Fibroblast of skin of back (primary cell): ENCODE measurements at regions not wholly inside any gene's neighbourhood (a gene's known extent, or its start where the extent isn't known, plus 50 kb on each side); places are given as distances from the start of the nearest gene placed in this dataset.
A peak's percentile ranks its signal among the peaks of the same experiment; 100 is the strongest.

ENCODE experiments used
- DNase-seq: peaks from one replicate; pipeline ENCODE4 v3.0.0-alpha.2; 2013

DNA sequence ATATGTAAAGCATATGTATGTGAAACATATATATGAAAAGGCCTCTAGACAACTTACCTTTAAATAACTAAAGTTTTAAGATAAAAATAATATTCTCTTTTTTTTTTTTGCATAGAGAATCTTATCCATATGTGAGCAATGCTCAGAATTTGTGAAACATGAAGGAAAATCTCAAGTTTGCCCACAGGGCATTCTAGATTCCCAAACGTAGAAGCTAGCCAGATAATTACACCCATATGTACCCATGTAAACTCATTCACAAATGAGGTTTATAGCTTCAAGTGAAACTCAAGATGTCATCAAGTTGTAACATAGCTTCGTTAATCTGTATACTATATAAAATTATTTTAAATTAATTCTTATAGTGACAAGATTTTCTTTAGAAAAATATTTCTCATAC, 537.3 kb upstream of the NR2F2 start:
- DNase-seq = peak; percentile 47

DNA sequence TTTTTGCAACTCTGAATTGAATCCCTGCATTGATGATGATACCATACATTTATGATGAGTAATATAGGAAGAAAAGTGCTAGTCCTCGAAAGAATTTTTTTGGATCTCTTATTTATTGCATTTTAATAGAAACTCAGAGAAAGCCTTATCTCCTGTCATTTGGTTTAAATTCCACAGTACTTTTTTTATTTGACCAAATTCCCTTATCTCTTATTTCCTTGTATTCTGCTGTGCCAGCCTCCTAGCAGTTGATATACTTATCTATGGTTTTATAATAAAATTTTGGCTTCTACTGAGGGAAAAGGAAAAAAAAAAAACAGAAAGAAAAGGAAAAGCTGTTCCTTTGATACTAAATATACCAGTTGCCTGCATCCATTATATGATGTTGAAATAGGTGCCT, 535.1 kb upstream of the NR2F2 start:
- DNase-seq = no peak

DNA sequence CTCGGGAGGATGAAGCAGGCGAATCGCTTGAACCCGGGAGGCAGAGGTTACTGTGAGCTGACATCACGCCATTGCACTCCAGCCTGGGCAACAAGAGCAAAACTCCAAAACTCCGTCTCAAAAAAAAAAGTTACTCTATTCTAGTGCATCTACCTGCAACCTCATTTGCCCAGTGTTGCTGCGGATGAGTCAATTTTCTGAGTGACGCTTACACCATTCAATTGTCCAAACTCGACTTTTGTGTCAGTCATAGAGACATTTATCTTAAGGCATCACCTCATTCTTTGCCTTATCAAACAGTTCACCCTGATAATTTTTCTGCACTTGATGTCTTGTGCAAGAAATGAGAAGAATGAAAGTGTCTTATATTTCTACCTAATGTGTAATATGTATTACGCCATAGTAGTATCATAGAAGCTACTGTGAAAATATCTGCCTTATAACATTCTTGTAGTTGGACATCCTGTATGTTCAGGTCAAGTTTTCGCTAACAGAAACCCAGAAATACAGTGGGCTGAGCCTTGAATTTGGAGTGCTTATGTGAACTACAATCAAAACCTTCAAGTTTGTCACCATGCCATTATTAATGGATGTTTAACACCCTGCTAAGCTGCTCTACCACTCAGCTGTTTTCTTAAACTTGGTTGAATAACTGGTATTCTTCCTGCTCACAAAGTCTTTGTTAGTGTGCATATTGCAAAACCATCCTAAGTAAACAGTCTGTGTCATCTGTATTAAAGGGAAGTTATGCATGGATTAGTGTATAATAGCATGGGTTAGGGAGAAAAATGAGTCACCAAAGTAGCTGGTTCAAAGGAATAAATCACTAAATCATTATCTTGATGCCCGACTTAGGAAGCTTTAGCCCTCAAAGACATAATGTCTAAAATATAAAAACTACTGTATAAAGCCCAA, 531.0 kb upstream of the NR2F2 start:
- DNase-seq = peak; percentile 80

DNA sequence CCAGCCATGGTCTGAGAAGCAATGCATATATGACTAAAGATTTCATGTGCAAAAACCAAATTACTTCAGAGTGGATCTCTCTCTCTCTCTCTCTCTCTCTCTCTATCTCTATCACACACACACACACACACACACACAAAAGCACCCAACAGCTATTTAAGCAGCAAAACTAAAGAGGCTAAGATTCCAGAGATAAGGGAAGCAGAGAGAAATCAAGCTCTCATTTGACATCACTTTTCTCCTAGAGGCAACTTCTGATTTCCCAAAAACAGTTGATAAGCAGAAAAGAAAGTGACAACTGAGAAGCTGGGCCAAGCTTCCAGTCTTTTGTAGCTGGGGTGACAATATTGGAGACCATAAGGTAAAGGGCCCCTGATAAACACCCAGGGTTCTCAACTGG, 526.0 kb upstream of the NR2F2 start:
- no peak for DNase-seq

DNA sequence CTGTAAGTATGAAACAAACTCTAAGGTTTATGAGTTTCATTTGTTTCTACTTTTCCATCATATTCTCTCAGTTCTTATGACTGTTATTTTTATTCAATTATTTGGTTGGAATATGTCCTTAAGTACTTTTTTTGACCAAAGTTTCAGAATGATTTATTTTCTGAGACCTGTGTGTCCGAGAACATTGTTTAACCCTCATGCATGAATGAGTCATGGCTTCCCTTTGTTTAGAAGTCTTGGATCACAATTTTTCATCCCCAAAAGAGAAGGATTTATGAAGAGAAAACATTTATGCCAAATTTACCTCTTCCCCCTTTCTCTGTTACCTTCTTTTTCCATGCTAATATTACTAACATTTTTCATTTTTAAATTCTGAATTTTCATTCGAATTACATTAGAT, 518.0 kb upstream of the NR2F2 start:
- DNase-seq = peak; percentile 8

DNA sequence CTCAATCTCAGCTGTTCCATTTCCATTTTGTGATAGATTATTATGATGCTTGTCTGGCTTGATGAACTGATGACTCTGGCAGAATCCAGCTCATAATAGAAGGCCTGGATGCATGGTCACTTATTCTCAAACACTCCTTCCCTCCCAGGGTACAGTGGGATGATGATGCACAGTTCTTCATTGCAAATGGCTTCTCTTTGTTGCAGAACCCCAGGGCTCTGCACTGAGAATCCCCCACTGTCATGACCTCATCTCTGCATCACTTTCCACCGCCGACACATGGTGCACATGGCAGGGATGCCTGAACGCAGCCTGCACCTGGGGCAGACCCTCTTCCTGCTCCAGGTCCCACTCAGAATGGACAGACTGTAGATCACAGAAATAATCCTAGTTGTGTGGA, 515.6 kb upstream of the NR2F2 start:
- no peak for DNase-seq

DNA sequence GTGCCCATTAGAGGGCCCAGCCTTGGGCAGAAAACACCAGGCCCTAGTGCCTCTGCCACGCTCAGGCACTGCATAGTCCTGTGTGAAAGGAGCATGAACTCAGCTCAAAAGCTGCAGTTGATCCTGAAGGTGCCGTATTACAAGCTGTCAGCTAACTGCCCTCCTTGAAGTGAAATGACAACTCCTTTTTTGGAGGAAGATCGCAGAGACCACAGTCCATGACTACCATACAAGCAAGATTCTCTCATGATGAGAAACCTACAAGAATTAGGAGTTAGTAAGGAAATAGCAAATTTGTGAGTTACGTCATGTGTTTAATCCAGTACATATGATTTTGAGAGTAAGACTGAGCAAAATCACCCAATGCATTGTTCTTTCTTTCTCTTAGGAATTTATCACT, 513.9 kb upstream of the NR2F2 start:
- DNase-seq = peak; percentile 35

DNA sequence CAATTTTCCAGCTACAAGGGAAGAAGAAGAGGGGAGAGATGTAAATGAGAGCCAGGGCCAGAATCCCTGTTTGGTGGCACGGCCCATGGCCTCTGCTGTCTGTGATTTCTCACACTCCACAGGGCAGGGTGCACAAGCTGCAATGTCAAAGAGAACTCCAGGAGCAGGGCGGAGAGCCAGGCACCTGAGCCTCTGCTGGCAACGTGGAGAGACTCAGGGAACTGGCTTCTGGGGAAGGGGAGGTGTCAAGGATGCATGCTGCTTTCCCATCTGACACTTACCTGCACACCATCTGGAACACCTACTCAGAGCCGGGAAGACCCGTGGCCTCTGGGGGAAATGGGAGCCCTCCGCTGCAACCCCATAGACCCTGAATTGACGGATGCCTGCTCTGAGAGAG, 507.5 kb upstream of the NR2F2 start:
- DNase-seq = no peak

DNA sequence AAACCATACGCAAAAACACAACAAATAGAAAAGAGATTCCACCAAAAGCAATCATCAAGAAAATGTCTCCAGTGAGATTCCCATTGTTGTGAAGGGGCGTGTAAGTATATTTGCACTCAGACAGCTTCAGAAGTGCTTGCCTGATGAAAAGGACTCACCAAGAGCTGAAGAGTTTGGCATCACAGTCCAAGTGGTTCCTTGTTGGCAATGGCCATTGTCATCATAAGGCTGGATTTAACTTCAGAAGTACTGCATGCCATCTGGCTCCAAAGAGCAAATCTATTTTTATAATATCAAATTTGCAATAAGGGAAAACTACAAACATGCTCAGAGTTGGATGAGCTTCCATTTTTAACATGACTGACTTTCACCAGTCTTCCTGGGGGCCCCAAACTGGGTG, 505.3 kb upstream of the NR2F2 start:
- DNase-seq = no peak

DNA sequence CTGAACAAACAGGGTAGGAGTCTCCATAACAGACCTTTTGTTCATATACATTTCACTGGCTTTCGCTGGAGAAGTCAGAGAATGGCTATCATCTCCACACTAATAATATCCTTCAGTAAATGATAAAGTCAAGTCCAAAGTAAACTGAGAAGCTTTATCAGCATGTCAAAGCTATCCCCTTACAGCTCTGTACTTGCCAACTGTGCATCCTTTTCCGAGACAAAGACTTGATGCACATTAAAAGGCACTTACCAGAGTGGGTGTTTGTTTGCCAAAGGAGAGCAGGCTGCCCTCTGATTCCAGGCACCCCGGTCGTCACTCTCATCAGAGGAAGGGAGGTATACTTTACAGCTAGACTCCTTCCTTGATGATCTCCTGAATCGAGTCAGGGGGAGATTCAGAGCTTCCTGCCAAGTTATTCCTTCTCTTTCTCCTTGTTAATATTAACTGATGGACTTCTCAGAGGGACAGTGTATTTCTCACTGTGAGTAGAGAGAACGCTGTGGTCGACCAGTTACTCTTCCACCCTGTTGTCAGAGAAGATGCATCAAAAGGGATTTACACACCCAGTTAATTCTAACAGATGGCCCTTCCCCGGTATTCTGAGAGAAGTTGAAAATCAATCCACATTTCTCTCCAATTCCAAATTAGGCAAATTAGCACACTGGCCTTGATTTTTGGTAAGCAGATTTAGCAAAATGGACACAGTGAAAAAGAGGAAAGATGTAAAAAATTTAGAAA, 504.7 kb upstream of the NR2F2 start:
- no peak for DNase-seq

DNA sequence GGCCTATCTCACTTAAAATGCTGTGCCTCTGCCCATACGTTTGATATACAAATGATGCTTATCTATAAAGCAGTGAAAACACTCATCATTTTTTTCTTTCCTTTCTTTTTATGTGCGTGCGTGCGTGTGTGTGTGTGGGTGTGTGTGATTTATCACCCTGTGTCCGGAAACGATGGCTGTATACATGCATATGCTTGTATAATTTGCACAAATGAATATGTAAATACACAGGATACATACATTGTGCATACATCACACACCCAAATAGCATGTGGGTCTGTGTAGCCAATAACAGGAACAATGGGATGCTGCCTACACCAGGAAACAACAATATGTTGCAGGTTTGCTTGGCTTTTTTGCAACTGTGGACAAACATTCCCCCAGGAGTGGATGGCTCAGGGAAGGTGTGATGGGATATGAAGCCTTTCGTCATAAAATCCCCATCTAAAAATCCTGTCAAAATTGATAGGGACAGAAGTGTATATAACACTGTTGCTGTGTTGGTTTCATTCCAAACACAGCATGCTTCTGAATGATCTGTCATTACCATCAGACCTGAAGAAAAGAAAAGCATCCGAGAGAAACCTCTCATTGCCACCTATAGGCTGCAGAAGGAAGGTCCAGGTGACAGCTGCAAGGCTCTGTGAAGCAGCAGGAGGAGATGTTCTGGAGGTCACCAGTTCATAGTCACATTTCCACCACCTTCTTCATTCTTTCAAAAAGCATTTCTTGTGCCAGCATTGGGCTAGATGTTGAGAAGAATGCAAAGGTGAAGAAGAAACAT, 503.9 kb upstream of the NR2F2 start:
- DNase-seq = no peak

DNA sequence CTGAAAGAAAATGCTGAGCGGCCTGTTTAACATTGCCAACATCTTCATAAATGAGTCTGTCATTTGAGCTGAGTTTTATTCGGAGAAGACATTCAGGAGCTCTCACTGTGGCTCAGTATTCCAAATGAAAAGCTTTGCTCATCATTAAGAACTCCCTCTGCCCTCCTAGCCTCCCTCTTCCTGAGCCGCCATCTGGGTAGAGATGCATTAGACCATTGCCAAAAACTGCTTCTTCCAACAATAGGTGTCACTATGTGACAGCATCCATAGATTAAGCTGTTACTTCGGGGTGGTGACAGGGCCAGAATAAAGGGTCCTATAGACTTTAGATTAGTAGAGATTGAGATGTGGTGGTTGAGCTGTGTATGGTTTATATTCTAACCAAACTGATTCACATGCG, 501.4 kb upstream of the NR2F2 start:
- no peak for DNase-seq

DNA sequence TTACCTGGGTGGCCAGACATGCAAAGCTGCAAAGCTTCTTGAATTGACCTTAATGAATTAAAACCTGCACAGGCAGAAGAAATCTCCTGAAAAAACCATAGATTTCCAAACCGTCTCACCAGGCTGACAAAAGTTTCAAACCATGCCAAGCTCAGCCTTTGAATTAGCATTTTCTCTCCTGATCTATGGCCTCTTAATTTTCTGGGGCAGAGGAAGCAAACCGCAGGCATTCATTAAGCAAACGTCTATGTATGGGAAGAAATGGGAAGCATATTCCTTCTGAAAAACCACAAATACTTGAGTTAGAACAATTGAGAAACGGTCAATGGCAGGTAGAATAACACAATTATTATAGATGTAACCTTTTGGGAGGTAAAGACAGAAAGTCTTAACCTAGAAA, 500.2 kb upstream of the NR2F2 start:
- DNase-seq = no peak

DNA sequence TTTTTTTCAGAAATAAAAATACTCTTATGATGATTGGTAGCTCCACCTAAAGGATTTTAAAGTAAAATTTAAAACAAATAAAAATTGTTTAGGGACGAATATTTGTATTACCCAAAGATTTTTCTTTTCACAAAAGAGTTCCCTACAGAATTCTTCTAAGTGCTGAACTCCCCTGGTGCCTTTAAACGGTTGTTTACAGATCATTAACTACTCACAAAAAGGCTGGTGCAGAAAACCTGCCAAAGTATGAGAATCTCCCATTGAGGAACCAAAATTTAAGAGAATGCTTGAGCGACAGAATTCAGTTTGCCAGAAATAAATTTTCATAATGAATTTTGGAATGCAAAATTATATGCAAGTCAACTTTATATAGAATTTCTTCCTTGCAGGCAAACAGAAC, 497.8 kb upstream of the NR2F2 start:
- no peak for DNase-seq

DNA sequence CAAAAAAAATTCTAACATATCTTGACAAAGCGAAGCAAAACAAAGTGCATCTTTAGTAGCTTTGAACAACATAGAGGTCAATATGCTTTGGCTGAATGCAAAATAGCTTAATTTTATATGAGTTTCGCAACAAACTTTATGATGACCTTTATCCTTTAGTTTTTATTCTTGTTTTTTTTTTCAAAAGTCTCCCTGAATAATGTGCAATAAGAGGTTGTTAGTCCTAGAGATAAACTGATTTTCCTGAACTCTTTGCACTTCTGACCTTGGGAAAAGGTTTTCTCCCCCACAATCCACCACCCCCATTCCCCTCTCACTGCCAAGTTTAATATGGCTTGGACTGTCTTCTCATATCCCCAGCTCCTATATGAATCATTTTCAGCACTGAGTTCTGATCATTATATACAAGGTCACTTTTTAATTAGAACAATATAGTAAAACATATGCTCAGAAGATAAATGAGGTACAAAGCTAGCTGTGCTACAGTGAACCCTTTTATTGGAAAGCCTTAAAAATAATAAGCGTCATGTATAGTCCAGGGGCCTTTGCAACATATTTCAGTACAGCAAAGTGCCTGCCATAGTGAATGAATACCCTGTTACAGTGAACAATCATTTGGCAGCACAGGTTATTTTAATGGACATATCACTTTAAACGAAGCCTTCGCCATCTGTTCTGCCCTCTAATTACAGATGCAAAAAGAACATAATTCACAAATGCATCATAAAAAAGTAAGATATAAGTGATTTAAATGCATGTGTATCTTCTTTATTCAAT, 496.3 kb upstream of the NR2F2 start:
- no peak for DNase-seq

DNA sequence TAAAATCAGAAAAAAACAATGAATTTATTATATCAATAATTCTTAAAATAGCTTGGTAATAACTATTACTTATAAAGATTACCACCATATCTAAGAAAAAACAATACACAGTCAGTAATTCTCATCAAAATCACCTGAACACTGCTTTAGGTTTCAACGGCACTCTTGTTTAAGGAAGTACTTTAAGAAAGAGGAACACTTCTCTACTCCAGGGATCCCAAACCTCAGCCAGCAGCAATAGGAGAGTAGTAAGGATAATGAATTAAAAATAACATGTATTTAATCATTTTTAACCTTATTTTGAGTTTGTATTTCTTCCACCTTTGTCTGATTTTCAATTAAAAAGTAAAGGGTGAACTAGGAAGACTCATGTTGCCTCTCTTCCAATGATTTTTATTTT, 494.0 kb upstream of the NR2F2 start:
- DNase-seq = no peak

DNA sequence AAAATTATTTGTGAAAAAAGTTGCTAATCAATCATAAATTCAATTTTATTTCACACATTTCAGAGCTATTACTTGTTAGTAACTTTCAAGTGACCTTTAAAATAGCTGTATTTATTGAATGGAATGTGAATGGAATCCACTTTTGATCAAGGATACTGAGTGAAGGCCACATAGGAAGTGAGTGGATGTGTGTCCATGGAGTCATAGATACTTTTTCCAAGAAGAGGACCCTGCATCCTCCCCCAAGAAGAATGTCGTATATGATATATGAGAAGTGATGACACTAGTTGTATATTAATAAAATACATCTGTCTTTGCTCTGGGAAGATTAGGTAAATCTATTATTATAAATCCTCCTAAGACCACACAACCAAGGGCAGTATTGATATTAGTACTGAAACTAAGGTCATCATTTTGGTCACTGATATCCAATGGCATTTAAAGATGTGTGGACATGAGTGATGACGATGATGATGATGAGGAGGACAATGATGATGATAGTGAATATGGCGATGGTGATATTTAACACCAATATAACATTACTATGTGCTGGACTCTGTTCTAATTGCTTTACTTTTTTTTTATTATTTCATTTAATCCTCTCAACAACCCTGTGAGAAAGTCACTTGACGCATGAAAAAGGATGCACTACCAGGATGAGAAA, 493.0 kb upstream of the NR2F2 start:
- DNase-seq = no peak

DNA sequence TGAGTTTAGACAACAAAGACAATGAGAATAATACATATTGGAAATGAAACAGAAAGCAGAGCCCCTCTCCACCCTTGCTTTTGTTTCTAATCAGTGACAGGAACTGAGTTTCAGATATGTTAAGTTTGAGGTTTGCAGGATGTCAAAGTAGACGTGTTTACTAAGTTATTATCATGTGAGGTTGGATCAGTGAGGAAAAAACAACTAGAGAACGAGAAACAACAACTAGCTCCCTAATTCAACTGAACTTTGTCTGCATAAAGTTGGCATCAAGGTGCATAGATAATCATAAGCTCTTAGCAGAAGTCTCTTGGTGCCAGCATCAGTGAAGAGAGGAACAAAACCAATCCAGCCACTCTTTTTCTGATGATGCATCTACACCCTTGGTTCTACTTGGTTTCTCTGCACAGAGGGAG, 491.1 kb upstream of the NR2F2 start:
- no peak for DNase-seq

DNA sequence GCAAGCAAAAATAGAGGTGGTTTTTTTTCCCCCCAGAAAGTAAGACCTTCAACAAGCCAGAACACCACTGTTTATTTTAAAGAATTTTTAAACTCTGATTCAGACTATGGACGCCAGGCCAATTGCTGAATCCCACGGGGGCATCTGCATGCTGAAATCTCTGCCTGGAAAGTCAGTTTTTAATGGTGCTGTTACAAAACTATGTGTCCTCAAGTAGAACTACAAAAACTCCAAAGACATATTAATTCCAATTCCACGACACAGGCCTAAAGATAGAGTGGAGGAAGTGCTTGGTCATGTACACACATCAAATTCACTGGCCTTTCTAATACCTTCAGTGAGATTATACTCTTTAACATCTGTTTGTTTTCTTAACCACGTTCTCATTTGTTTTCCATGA, 490.5 kb upstream of the NR2F2 start:
- peak; percentile 87 for DNase-seq

DNA sequence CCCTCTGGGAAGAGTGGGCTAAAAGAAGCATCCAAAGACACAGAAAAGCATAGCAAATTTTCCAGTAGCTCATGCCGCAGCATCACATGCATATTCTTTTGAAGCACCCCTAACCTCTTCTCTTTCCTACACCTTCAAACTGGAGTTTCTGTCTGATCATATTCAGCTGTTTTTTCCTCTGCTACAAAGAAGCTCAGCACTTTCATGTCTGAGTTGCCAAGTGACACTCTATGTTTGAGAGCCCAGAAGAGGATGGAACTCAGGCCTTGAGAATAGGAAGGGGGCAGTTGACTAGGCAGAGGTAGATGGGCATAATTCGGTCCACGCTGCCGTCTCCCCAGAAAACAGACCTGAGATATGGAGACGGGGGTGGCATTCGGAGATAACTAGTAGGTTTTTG, 489.6 kb upstream of the NR2F2 start:
- no peak for DNase-seq

DNA sequence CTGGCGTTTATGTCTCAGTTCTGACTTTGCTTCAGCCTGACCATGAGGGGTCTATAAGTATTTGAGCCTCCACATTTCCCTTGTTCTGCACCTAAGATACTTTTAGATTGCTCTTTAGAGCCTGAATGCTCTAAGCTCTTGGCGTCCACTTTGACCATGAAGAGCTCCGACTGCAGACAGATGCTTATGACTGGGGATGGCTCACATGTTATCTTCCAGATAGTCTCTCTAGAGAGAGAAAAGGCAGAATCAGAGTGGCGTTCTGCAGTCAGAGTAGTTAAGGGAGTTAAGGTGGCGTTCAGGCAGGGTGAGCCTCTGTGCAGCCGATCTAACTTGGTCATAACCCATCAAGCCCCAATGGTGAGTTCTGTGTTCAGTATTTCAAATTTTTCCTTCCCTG, 487.9 kb upstream of the NR2F2 start:
- no peak for DNase-seq
